Gastrocnemius medialis (tissue), 4 donors: ENCODE measurements at regions not wholly inside any gene's neighbourhood (a gene's known extent, or its start where the extent isn't known, plus 50 kb on each side); places are given as distances from the start of the nearest gene placed in this dataset.

ENCODE experiments used
- ATAC-seq, 2 donors: fragments of 150-250 bp; one replicate each; pipeline ENCODE4 v1.9.1; 2016
- DNase-seq, 2 donors: peaks; one replicate each; pipeline ENCODE4 v3.0.0-alpha.2; 2019
- H3K27ac ChIP-seq, 4 donors: fragments of 200-600 bp; sonication (generic); 1 replicate in 1 of 4; 2 replicates in 3 of 4; pipeline ENCODE4 v1.5.1; 2016 to 2018; ENCODE audit warnings: mild to moderate bottlenecking in 2 of 4, moderate library complexity in 1 of 4
- H3K27me3 ChIP-seq, 3 donors: fragments of 200-600 bp; sonication (generic) in 2 of 3; 1 replicate in 1 of 3; 2 replicates in 2 of 3; pipeline versions ENCODE4 v1.5.1 to v1.6.0; 2016 to 2019; ENCODE audit warnings: mild to moderate bottlenecking in 1 of 3, moderate library complexity in 1 of 3
- H3K36me3 ChIP-seq, 2 donors: fragments of 200-600 bp; sonication (generic) in 1 of 2; one replicate each; pipeline ENCODE4 v1.5.1; 2017 to 2018
- H3K4me1 ChIP-seq, 2 donors: fragments of 200-600 bp; sonication (generic) in 1 of 2; one replicate each; pipeline ENCODE4 v1.5.1; 2016 to 2017; ENCODE audit warnings: mild to moderate bottlenecking in 2 of 2
- H3K4me3 ChIP-seq, 4 donors: fragments of 200-600 bp; sonication (generic) in 3 of 4; 1 replicate in 1 of 4; 2 replicates in 3 of 4; pipeline ENCODE4 v1.5.1; 2016 to 2019; ENCODE audit warnings: mild to moderate bottlenecking in 2 of 4
- H3K9me3 ChIP-seq, 3 donors: fragments of 200-600 bp; sonication (generic) in 2 of 3; 1 replicate in 1 of 3; 2 replicates in 2 of 3; pipeline ENCODE4 v1.5.1; 2016 to 2019
- CTCF ChIP-seq, 5 experiments: fragments of 450-650 bp in 3 of 5; fragments of 200-600 bp in 2 of 5; sonication (generic) in 2 of 5; IDR thresholded peaks in 4 of 5; conservative IDR thresholded peaks in 1 of 5; 1 replicate in 4 of 5; 2 replicates in 1 of 5; pipeline ENCODE4 v1.5.1; 2016 to 2019; ENCODE audit warnings: antibody characterized with exemption in 5 of 5, mild to moderate bottlenecking in 3 of 5, moderate library complexity in 3 of 5
- POLR2A ChIP-seq, 2 donors: fragments of 450-650 bp; IDR thresholded peaks; one replicate each; pipeline ENCODE4 v1.6.1; 2017; ENCODE audit warnings: antibody characterized with exemption in 2 of 2, mild to moderate bottlenecking in 2 of 2, moderate library complexity in 2 of 2
- in situ Hi-C, 4 donors: fragments of 200-750 bp; cut with MboI; loops; one replicate each; pipeline versions ENCODE4 v1.15.0 to v1.8.0; 2017; ENCODE audit warnings: low sequenced_read_pairs in 4 of 4
- intact Hi-C: fragments of 100-400 bp; cut with DNase I; formaldehyde crosslinking; loops from one replicate; pipeline ENCODE4 v1.15.1; 2023; ENCODE audit warnings: low total_unique reads

DNA sequence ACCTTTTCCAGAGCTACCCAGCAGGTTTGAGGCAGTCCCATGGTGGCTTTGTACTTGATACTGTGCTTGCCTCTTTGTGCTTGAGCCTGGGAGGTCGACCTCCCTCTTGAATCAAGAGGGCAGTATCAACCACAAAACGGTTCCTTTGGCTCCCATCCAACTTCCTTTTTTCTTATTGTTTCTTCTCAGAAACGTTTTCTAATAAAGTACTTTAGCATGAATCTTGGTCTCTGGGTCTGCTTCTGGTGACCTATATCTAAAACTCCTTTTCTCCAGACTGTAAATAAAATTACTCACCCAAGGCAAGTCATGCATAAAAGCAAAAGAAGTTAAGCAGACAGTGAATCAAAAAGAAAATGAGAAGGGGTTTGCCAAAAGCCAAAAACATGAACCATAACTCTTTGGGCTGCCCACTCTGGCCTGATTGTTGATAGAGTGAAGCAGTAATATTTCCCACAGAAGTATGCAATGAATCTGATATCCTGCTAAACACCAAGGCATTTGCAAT is 112.2 kb upstream of the SLC4A7 start:
- Histone ChIP-seq H3K27ac (no peak overlapping the region), H3K4me3 (no peak overlapping the region), H3K27me3 (no peaks in the 10 kb centered on the region), H3K9me3 (no peaks in the 10 kb centered on the region), H3K36me3 (no peaks in the 10 kb centered on the region), H3K4me1 (peaks cover 0 to 6% of the 10 kb centered on the region in 2 donors)
- in situ Hi-C loops (no loop called here), intact Hi-C loops (no loop called here)
- ATAC-seq = no peak
- DNase-seq = no peak
- TF ChIP-seq POLR2A (IDR thresholded peaks at IDR 0.05) (no peak), CTCF (IDR thresholded peaks at IDR 0.05 in 4 of 5, conservative IDR thresholded peaks at IDR 0.05 in 1 of 5) (no peak)

DNA sequence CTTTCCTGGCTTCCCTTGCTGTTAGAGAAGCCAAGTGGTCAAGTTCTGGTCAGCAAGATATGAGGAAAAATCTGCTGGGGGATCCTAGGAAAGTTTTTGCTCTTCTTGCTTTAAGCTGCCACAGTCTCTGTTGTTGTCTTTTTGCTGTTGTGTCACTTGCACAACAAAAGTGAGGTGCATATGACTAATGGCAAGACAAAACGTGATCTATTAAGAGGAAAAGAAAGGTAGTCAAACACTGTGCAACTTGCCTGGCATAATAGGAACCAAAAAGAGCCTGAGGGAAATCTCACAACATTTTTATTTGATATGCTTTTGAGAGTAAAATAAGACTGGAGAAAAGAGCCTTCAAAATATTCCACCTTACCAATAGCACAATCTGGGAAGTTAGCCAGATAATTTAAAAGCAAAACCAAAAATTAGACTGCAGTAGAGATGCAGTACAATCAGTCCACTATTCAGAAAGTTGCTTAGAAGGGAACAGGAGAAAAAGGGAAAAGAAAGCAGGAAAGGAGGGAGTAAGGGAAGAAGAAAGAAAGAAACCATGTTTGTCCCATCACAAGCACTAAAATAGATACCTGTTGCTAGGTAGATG is 110.0 kb upstream of the SLC4A7 start:
- Histone ChIP-seq H3K27me3 (no peaks in the 10 kb centered on the region), H3K9me3 (no peaks in the 10 kb centered on the region), H3K36me3 (no peaks in the 10 kb centered on the region), H3K4me1 (peaks cover 4 to 17% of the 10 kb centered on the region in 2 donors), H3K27ac (no peak overlapping the region), H3K4me3 (no peak overlapping the region)
- DNase-seq = no peak
- in situ Hi-C loops = no loop called here
- no peak for TF ChIP-seq POLR2A (IDR thresholded peaks at IDR 0.05)
- no peak for TF ChIP-seq CTCF (IDR thresholded peaks at IDR 0.05 in 4 of 5, conservative IDR thresholded peaks at IDR 0.05 in 1 of 5)
- intact Hi-C loops = no loop called here
- no peak for ATAC-seq

GRCh38 chr3:27593173-27593572 is 109.0 kb upstream of the SLC4A7 start:
- peaks cover 4 to 17% of the 10 kb centered on the region in 2 donors for H3K4me1 ChIP-seq
- no peak for ATAC-seq
- DNase-seq = no peak
- no peak overlapping the region for H3K4me3 ChIP-seq
- intact Hi-C loops (no loop called here), in situ Hi-C loops (no loop called here)
- no peaks in the 10 kb centered on the region for H3K36me3 ChIP-seq
- TF ChIP-seq CTCF (IDR thresholded peaks at IDR 0.05 in 4 of 5, conservative IDR thresholded peaks at IDR 0.05 in 1 of 5) (no peak), POLR2A (IDR thresholded peaks at IDR 0.05) (no peak)
- no peaks in the 10 kb centered on the region for H3K27me3 ChIP-seq
- H3K9me3 ChIP-seq = no peaks in the 10 kb centered on the region
- no peak overlapping the region for H3K27ac ChIP-seq

GRCh38 chr3:27591312-27592210 is 107.4 kb upstream of the SLC4A7 start:
- peak overlapping the region; percentile 35 to 61 (median 52) for H3K27ac ChIP-seq
- TF ChIP-seq POLR2A (IDR thresholded peaks at IDR 0.05) = no peak
- TF ChIP-seq CTCF (IDR thresholded peaks at IDR 0.05 in 4 of 5, conservative IDR thresholded peaks at IDR 0.05 in 1 of 5) = no peak
- ATAC-seq = no peak
- no peak overlapping the region for H3K4me3 ChIP-seq
- H3K4me1 ChIP-seq = peaks cover 4 to 17% of the 10 kb centered on the region in 2 donors
- H3K27me3 ChIP-seq = no peaks in the 10 kb centered on the region
- no peak for DNase-seq
- intact Hi-C loops = no loop called here
- in situ Hi-C loops = no loop called here
- no peaks in the 10 kb centered on the region for H3K36me3 ChIP-seq
- no peaks in the 10 kb centered on the region for H3K9me3 ChIP-seq
